ENCODE measurements at regions not wholly inside any gene's neighbourhood (a gene's known extent, or its start where the extent isn't known, plus 50 kb on each side); places are given as distances from the start of the nearest gene placed in this dataset.
A peak's percentile ranks its signal among the peaks of the same experiment; 100 is the strongest.

DNA sequence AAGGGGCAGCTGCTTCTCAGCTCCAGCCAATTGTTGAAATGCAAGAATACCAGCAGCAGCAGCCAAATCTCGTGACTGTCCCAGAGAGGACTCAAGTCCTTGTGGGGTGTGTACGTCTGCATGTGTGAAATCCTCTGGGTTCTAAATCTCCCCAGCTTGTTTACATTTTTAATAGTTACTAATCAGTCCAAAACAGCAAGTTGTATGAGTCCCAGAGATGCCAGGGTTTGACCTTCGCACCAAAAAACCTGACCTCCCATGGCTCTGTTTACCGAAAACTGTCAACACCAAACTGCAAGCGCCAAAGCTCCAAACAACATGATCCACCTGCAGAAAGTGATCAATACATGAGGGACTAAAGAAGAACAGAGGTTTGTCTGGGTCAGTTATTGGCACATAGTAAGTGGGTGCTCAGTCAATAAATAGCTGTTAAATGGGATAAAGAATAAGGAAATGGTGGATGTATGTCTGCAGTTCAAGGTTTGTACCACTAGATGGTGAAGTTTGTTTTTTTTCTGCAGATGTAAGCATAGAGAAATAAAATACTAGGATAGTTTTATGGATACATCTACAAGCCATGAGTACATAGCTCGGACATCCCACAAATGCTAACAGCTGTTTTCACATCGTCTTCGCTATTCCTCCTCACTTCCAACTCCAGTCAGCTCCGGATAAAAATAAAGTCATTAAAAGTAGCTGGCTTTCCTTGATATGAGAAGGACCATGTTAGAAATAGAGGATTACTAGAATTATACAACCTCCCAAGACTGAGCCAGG is 85.3 kb upstream of the ADRB2 start:
- TF ChIP-seq, protein P1, sequence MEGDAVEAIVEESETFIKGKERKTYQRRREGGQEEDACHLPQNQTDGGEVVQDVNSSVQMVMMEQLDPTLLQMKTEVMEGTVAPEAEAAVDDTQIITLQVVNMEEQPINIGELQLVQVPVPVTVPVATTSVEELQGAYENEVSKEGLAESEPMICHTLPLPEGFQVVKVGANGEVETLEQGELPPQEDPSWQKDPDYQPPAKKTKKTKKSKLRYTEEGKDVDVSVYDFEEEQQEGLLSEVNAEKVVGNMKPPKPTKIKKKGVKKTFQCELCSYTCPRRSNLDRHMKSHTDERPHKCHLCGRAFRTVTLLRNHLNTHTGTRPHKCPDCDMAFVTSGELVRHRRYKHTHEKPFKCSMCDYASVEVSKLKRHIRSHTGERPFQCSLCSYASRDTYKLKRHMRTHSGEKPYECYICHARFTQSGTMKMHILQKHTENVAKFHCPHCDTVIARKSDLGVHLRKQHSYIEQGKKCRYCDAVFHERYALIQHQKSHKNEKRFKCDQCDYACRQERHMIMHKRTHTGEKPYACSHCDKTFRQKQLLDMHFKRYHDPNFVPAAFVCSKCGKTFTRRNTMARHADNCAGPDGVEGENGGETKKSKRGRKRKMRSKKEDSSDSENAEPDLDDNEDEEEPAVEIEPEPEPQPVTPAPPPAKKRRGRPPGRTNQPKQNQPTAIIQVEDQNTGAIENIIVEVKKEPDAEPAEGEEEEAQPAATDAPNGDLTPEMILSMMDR (IDR thresholded peaks at IDR 0.05), result peak; percentile 58 to 86 (median 82)
- TF ChIP-seq POLR2AphosphoS5 (IDR thresholded peaks at IDR 0.05; ENCODE audit: insufficient read depth in 1 of 2, low read depth in 1 of 2), result no peak

Measured in vagina (tissue), 2 donors.